HG02642 (cell line): ENCODE measurements at regions not wholly inside any gene's neighbourhood (a gene's known extent, or its start where the extent isn't known, plus 50 kb on each side); places are given as distances from the start of the nearest gene placed in this dataset.
A peak's percentile ranks its signal among the peaks of the same experiment; 100 is the strongest.

Experiments used
- ATAC-seq: cut with Tn5 transposase; IDR thresholded peaks from one replicate; pipeline ENCODE4 v1.9.1; 2021; ENCODE audit warnings: mild to moderate bottlenecking; ENCODE audit not compliant: unreplicated experiment, poor library complexity

DNA sequence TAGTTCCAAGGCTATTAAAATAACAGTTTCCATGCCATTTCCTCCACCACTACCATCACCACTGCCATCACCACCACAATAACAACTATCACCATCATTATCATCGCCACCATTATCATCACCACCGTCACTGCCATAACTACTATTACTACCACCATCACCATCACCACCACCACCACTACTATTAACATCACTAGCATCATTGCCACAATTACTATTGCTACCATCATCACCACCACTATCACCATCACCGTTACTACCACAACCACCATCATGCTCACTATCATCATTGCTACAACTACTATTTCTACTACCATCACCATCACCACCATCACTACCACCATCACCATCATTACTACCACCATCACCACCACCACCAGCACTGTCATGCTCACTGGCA, 185.9 kb upstream of the MAF start:
- ATAC-seq: no peak

DNA sequence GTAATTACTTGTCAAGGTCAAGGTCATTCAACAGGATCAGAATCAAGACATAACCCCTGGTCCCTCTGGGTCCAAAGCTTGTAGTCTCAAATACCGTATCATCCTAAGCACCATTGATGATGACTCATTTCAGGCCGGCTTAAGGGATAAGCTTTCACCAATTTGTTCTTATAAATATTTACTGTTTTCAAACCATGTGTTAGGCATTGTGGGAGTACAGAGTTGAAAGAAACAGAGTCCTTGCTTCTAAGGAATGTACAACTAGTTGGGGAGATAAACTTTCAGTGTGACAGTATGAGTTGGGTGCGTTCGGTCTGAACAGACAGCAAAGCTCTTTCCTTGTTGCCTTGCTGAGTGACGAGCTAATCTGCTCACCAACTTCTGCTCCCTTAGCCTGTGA, 183.5 kb upstream of the MAF start:
- no peak for ATAC-seq

DNA sequence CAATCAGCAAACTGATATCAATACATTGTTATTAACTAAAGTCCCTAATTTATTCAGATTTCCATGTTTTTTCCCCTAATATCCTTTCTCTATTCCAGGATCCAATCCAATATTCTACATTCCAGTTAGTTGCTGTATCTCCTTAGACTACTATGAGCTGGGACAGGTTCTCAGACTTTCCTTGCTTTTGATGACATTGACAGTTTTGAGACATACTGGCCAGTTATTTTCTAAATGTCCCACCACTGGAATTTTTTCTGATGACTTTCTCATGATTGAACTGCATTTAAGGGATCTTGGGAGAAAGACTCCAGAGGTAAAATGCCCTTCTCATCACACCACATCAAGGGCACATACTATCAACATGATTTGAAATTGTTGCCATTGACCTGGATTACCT, 177.1 kb upstream of the MAF start:
- no peak for ATAC-seq

DNA sequence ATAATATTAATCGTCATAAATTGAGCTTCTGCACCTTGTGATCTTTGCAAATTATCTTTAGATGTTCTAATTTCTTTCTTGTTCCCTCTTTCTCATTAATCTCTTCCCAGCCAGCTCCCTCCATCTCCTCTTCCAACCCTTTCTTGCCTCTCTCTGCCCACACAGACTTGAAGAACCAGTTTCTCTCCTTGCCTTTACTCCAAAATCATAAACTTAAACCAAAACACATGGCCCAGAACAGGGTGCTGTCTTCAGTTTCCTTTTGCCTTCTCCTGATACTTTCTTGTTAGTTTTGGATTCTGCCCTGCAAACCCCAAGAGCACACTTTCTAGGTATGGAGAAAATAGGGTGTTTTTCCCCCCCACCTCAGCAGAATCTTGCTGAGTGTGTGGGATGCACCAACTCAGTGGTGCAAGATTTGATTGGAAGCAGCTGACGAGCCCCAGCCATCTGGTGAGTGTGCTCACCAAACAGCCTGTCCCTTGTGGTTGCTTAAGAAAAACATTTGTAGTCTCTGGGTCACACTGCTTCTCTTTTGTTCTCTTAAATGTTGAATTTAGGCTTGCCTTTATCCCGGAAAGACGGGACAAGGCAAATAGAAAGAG, 175.8 kb upstream of the MAF start:
- ATAC-seq: no peak

DNA sequence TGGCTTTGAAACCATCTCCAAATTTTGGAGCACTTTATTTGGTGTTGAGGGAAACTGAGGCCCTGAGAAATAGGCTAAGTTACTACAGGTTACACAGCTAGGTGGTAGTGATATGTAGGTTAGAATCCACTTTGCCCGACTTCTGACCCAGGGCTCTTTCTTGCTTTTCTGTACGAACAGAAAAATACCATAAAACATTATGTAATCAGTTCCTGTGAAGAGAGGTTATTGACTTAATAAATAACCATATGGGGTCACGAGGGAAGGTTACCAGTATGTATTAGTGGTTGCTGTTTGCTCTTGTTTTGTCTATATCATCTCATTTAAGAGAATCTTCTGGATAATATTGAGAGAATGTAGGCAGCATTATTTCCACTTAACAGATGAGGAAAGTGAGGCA, 172.2 kb upstream of the MAF start:
- ATAC-seq: no peak

DNA sequence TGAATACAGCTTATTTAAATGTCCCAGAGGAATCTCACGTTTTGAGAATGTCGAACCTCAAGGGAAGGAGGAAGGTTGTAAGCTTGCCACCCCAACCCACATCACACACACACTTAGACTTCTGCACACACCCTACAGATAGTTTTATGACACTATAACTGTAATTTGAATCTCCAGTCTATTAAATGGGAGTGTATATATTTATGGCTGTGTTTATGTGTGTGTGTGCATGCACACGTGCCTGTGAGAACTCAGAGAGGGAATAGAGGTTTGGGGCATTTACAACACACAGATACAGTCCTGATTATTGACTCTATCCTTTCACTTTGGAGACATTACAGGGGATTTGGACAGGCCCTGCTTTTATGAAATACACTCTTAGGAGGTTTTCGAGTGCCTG, 171.5 kb upstream of the MAF start:
- ATAC-seq: no peak

DNA sequence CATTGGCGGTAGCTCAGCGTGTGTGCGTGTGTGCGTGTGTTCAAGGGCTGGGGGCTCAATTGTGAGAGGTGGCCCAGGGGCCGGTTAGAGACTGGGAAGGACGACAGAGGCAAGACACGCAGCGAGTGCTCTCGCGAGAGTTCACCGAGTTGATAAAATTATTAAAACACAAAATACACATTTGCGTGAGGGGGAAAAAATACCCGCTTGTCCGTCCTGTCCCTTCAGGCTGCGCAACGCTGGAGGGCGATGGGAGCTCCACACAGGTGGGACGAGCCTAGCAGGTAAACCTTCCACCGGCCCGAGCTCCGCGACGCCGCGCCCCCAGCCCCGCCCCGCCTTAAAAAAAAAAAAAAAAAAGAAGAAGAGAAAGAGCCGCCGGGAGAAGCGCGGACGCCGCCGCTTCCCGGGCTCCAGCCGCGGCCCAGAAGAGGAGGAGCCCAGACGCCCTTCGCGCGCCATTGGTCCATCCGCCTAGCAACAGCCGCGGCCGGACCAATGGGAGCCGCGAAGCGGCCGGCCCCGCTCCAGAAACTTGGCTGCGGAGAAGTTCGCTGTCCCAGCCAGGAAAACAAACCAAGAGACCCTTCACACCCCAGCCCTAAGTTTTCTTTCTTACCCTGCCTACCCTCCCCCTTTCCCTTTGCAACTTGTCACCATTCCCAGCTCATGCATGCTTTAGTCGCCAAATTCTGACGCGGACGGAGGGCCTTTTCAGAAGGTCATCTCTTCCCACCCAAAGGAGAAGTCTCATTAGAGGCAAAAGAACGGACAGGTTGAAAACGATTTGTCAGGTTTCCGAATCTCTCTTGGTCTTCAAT, 169.9 kb upstream of the MAF start:
- peak; percentile 98 for ATAC-seq

DNA sequence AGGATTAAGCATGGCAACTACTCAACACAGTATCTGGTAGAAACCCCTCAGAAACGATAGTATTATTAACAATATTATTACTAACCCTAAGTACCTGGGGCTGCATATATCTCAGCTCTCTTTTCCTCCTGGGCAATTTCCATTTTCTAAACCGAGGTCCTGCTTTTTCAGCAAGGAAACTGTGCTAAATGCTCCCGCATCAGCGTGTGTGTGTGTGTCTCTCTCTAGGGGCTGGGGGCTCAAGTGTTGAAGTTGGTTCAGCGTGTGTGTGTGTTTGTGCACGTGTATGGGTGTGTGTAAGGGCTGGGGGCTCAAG, 169.3 kb upstream of the MAF start:
- no peak for ATAC-seq

DNA sequence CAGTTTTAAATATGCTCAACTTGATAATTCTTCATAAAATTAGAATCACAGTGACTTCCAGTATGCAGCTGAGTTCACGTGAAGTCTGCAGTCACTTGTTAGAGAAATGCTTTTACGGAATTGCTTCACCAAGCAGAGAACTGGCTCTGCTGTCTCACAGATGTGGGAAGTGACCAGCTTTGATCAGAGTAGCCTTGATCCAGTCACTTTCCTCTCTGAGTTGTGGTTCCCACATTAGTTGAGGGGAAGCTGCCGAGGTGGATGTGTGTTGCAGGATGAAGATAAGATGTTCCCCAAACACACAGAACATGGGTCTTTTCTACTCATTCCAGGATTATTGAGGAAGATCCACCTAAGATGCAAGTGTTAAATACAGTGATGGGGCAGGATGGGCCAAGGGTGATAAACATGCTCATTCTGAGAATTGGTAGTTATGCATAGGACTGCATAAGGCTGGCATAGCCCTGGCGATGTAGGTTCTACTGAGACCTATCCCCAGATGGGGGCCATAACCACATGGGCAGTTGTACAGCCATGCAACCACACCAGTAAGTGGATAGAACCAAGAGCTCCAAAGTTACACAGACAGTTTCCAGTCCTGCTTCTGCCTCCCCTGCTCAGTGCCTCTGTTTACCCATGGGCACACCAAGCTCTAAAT, 168.9 kb upstream of the MAF start:
- no peak for ATAC-seq

DNA sequence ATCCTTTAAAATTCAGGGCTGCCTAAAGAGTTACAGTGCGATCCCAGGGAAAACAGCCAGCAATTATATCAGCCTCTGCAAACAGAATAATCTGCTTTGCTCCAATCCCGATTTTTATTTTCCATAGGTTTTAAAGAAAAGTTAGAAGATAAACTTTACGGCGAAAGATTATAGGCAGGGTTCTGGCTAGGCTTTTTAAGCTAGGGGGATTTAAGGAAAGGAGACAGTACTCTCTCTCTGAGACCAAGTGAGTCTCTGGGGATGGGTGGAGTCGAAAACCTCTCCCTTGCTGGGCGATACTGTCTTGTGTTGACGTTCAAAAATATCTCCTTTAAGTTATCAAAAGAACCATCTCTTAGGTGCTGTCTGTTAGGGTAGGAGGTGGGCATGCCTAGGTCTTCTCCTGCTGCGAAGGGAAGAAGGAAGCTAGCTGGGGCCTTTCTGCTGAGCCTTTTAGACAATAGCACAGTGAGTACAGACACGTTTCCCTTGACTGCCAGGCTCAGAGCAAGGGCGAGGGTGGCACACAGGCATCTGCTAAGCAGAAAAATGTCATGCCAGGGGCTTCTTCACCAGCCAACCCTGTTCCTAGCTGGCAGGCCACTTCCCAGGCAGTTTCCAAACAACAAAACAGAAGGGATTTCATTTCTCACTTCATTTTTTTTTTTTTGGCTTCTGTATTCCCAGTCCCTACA, 167.9 kb upstream of the MAF start:
- no peak for ATAC-seq

DNA sequence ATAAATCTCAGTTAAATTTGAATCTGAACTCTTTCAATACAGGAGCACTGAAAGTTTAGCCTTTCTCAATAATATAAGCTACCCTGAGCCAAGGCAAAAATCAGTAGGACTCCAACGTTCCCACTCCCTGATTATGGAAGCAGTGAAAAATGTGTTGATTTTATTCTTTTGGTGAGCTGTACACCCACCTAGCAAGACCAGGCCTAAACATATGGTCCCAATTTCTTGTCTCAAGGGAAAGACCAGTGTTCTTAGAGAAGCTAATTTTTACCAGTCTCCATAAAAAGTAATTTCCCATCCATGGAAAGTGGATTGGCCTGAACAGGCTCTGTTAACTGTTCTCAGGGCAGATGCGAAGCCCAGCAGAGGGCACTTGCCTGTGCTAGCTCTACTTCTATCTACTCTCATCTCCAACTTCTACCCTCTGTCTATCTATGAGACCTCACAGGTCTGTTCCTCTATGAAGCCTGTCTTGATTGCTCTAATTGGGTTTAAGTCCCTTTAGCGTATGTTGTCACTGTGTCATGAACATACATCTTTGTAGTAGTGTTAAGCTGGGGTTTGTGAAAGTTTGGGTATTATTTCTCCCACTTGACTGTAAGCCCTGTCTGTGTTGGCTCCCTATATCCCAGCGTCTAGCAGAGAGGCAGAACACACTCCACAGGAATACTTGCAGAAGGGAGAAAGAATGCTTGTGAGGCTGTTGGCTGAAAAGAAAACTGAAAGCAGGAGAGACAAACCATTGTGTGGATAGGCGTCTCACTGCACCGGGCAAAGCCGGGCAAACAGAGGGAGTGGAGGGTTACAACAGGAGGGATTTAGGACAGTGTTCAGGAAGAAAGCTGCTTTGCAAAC, 167.1 kb upstream of the MAF start:
- no peak for ATAC-seq

DNA sequence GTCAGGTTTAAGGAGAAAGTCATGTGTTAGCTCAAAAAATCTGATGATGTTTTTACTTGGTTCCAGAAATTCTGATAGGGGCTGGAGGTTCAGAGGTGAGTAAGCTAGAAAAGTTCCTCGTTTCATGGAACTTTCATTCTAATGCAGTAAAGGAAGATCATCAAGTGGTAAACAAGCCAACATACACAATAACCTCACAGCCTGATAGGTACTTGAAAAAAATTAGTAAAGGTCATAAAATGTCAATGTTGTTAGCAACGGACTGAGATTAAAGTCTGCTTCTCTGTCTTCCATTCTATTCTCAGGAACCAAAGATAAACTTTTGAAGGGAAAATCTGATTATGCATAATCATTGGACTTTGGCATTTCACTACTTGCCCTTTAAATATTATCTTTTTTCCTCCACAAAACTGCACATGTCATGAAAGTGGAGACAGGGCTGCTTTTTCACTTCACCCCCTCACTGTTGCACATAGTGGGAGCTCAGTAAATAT, 165.4 kb upstream of the MAF start:
- ATAC-seq: no peak

DNA sequence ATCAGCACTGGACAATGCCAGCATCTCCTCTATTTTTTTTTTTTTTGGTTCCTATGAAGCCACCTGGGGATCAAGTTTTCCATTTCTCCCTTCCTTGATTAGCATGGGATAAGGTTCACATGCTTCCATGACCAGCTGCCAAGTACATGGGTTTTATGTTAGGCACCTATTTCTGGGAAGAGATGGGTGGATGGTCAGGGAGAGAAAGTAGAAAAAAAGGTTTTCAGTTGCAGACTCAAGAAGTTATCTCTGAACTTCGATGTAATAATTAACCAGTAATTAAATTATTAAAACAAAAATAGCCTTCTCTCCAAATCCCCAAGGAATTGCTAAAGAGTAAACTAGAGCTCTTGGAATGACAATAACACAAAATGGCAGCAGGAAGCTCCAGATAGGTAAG, 164.9 kb upstream of the MAF start:
- no peak for ATAC-seq

DNA sequence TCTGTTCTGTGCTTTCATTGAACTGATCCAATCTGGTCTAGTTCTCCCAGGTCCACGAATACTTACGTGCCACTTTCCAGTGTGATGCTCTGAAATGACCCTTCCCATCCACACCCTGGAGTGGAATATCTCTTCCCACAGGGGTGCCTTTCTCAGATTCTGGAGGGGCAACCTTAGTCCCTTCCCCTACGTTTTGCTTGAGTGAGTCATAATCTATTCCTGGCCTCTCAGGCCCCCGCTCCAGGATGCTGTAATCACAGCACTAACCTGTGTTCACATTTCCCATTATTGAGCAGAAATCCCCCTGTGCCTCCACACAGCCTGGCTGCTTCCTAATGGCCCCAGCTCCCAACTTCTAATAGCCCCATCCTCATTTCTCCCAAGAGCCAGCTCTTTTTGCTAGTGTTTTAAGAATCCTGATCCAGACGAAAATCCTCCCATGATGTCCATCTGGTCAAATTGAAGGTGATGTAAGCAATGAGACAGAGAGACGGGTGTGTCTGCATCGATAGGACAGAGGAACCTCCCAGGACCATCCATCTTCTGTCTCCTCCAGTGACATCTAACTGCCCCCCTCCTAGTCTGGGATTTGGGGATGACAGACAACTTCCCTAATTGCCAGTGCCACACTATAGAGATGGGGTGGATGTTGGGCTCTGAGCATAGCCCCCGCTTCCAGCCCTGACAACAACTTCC, 164.0 kb upstream of the MAF start:
- no peak for ATAC-seq

DNA sequence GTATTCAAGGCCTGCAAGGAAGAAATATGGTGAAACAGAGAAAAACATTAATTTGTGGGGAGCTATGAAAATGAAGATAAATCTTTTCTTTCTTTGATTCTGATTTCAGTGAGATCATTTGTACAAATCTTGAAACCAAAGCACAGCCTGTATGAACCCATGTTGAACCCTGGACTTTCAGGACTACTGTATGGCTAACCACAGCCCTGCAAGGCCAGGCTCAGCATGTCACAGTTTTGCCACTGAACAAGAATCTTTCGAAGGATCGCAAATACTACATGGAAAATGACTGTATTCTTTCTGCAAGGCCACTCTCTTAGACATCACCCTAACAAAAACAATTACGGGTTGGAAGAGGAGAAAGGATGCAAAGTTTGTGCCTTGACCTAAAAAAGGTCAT, 161.7 kb upstream of the MAF start:
- ATAC-seq: no peak

DNA sequence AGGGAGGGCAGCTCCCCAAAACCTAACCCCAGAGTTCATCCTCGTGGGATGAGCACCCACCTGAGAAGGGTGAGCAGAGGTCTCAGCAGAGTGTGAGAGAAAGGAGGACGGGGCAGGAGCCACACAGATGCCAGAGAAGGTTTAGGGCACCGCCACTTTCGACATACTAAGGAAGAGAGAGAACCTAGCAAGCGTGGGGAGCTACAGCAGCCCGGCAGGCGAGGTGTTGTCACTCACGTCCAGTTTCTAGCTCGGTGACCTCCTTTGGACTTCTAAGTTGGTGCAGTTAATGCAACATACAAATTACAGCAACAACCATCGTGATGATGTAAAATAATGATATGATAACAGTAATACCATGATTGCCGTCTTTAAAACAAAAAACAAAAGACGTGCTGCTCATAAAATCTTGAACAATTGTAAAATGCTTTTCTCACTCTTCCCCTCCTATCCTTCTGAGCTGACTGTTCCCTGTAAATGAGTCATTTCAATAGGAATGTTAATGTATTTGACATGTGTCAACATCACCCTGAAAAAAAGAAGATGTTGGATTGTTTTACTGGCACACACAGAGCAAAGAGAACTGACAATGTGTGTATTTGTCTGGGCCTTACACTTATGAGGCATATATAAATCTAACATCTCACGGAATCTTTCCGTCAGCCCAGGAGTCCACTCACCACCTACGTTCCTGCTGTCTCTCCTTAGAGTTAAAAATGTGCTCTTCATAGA, 158.2 kb upstream of the MAF start:
- ATAC-seq: no peak

DNA sequence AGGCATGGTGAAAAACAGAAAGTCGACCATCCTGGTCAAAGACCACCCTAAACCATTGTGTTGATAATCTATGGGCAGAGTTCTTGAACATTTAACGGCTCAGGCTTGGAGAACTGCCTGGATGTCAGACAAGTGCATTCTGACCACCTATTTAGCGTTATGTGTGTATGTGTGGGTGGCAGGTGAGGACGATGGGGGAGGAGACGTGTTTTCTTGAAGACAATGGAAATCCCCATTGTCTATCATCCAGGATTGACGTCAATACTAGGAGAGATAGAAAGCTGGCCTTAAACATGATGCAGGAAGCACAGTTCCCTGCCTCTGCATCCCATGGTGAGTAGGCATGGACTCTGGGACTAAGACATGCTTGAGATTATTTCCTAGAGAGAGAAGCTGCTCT, 157.4 kb upstream of the MAF start:
- no peak for ATAC-seq

DNA sequence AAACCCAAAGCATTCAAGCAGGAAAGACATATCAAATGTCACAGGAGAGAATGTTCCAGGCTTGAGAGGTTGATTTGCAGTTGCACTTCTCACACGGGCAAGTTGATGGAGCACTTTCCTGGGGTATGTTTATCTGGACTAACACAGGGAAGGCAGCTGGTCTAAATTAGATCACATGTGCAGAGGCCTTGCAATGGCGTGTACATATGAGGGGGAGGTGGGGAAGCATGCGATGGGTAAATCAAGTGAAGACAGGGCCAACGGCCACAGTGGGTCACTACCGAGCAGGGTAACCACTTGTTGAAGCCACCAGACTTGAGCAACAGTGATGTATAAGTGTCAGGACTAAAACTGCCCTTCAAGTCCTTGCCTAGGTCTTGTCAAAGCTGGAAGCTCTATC, 156.6 kb upstream of the MAF start:
- ATAC-seq: no peak

DNA sequence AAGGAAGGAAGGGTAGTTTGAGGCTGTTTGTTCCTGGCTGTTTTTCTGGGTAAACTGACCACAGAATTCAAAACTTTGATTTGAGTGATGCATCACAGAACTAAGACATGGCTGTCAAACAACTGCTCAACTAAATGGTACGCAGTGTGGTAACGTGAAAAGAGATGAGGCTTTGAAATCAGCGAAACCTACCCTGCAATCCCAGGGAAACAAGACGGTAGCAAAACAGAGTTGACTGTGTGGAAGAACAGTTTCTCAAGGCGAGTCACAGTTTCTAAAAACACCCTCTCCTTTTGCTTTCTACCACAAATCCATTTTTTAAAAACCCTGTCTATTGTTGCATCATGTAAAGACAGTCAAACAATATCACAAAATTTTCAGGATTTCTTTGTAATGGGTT, 156.0 kb upstream of the MAF start:
- ATAC-seq: no peak
